ENCODE measurements at regions not wholly inside any gene's neighbourhood (a gene's known extent, or its start where the extent isn't known, plus 50 kb on each side); places are given as distances from the start of the nearest gene placed in this dataset.

DNA sequence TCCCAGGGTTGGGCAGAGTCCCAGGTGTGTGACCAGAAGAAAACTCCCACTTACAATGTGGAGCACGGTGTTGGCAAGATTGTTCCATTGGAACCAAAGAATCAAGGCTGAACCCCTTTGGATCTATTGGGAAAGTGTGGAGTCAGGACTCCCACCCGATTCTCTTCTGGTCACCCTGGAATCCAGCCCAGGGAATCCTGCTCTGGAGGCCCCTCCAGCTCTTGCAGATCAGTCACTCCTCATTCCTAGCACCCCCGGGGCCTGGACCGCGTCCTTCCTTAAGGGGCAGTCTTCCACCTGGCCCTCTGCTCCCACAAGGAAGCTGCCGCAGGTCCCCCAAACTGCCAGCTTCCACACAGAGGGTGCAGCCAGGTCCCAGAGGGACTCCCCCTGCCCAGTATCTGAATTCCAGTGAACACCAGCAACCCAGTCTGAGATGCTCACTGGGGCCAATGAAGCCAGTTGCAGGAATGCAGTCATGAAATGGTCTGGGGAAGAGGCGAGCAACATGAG is 170.1 kb downstream of the GADD45G start:
- WGBS, 2 experiments: 94 to 95% methylated on average over 7 of the region's 7 CpGs
- Histone ChIP-seq H3K9me3 (ENCODE audit: control insufficient read depth, low read length) (no peaks in the 10 kb centered on the region), H3K36me3 (ENCODE audit: control insufficient read depth, insufficient read depth, low read length) (no peaks in the 10 kb centered on the region), H3K27ac (ENCODE audit: insufficient read depth, low read depth, low read length, poor library complexity, severe bottlenecking) (no peak overlapping the region), H3K4me3 (ENCODE audit: insufficient read depth, low read depth, low read length) (no peak overlapping the region), H3K27me3 (ENCODE audit: control insufficient read depth, insufficient read depth, low read length, poor library complexity, severe bottlenecking) (no peaks in the 10 kb centered on the region), H3K4me1 (ENCODE audit: control insufficient read depth, insufficient read depth, low read length) (no peaks in the 10 kb centered on the region)

DNA sequence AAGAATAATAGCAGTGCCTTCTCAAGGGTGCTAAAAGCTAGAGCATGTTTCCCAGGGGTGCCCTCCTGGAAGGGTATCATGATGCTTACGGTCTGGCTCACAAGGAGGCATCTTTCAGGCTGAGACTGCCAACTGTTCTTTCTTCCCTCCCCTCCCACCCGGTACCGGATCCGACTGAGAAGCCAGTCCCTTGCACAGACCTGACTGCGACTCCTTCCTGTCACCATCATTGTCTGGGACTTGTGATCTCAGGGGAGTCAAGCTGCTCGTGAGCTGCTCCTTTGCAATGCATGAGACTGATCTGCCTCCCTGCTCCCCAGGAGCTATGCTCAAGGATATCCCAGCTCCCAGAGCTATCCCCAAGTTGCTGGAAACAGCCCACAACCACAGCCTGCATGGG is 170.8 kb downstream of the GADD45G start:
- 93 to 94% methylated on average over 6 of the region's 6 CpGs for WGBS, 2 experiments
- no peaks in the 10 kb centered on the region for H3K9me3 ChIP-seq (ENCODE audit: control insufficient read depth, low read length)
- H3K4me1 ChIP-seq (ENCODE audit: control insufficient read depth, insufficient read depth, low read length): no peaks in the 10 kb centered on the region
- no peak overlapping the region for H3K27ac ChIP-seq (ENCODE audit: insufficient read depth, low read depth, low read length, poor library complexity, severe bottlenecking)
- no peaks in the 10 kb centered on the region for H3K27me3 ChIP-seq (ENCODE audit: control insufficient read depth, insufficient read depth, low read length, poor library complexity, severe bottlenecking)
- H3K4me3 ChIP-seq (ENCODE audit: insufficient read depth, low read depth, low read length): no peak overlapping the region
- H3K36me3 ChIP-seq (ENCODE audit: control insufficient read depth, insufficient read depth, low read length): no peaks in the 10 kb centered on the region

DNA sequence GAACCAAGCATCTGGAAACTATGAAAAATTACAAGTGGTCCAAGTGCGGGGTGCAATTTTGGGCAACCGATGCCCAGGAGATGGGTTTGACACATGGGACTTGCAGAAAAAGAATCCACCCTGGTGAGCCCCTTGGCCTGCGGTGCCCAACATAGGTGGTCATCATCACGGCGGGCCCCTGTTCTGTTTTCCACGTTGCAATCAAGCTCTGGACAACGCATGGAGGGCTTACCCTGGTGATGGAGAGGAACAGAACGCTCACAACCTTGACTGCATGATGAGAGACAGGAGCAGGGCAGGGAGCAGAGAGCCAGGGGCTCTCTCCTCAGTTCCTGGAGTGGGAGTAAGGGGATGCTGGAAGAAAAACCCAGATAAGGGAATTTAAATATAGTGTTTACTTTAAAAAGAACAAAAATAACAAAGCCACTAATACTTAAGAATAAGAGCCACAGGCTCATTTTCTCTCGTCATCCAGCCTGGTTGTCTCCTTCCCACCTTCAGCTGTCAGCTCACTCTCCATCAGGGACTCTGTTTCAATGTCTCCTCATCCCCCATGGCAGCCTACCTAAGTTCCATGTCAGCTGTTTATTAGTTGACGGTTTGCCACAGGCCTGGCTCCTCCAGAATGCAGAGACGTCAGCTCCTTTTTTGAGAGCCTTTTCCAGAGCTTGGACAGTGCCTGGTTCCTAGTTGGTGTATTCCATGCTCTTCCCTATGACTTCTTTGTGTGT is 172.1 kb downstream of the GADD45G start:
- no peaks in the 10 kb centered on the region for H3K4me1 ChIP-seq (ENCODE audit: control insufficient read depth, insufficient read depth, low read length)
- no peaks in the 10 kb centered on the region for H3K9me3 ChIP-seq (ENCODE audit: control insufficient read depth, low read length)
- no peaks in the 10 kb centered on the region for H3K27me3 ChIP-seq (ENCODE audit: control insufficient read depth, insufficient read depth, low read length, poor library complexity, severe bottlenecking)
- H3K4me3 ChIP-seq (ENCODE audit: insufficient read depth, low read depth, low read length): no peak overlapping the region
- no peaks in the 10 kb centered on the region for H3K36me3 ChIP-seq (ENCODE audit: control insufficient read depth, insufficient read depth, low read length)
- 85 to 86% methylated on average over 11 of the region's 11 CpGs for WGBS, 2 experiments
- H3K27ac ChIP-seq (ENCODE audit: insufficient read depth, low read depth, low read length, poor library complexity, severe bottlenecking): no peak overlapping the region

DNA sequence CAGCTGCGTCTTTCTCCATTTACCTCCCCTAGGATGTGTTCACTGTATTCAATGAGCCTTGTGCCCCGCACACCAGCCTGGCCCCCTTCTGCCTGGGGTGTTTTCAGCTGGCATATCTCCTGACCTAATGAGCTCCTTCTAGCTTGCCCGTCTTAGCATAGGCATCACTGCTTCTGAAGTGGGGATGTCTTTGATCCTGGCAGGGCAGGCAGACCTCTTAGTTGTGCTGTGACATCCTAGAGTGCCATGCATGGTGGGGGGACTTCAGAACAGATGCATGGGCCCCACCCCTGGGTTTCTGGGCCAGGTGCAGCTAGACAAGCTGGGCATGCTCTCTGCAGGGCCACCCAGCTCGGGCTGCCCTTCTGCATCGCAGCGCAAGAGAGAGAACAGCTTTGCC is 172.7 kb downstream of the GADD45G start:
- Histone ChIP-seq H3K36me3 (ENCODE audit: control insufficient read depth, insufficient read depth, low read length) (no peaks in the 10 kb centered on the region), H3K4me3 (ENCODE audit: insufficient read depth, low read depth, low read length) (no peak overlapping the region), H3K27ac (ENCODE audit: insufficient read depth, low read depth, low read length, poor library complexity, severe bottlenecking) (no peak overlapping the region), H3K27me3 (ENCODE audit: control insufficient read depth, insufficient read depth, low read length, poor library complexity, severe bottlenecking) (no peaks in the 10 kb centered on the region), H3K9me3 (ENCODE audit: control insufficient read depth, low read length) (no peaks in the 10 kb centered on the region), H3K4me1 (ENCODE audit: control insufficient read depth, insufficient read depth, low read length) (no peaks in the 10 kb centered on the region)
- WGBS, 2 experiments: 80 to 82% methylated on average over 6 of the region's 6 CpGs

DNA sequence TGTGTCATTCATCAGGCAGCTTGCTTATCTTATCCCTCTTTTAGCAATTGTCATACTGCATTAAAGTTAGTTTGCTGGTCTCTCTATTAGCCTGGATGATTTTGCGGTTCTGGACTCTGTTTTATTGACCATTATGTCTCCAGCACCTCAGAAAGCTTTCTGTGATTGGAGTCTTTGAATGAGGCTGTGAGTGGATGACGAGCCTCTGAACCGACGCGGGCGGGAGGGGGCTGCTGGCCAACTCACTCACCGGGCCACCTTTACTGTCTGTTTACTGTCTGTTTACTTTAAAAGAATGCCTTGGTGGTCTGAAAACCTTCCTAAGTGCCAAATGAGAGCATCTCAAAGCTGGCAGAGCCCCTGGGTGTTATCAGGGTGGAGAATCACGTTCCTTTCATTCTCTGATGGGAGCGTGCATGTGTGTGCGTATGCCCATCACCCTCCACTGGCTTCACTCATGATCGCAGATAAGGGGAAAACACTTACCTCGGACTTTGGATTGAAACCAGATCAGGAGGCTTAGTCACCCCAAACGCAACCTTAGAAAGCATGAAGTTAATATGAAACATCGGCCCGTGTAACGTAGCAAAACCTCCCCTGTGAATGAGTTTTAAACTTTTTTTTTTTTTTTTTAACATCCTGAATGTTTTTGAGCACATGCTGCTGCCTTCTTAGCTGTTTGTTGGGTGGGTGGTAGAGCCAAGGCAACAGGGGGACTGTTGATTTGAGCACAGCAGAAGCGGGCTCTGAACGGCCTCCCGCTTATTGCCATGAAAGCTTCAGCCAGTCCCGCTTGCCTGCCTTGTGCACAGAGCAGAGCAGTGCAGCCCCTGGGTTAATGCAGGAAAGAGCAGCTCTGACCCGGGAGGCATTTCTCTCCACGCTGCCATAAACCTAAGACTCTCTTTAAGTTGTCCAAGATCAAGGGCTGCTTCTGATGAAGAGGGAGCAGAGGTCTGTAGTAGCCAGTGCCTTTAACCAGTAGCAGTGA is 173.6 kb downstream of the GADD45G start:
- 89 to 93% methylated on average over 22 of the region's 22 CpGs for WGBS, 2 experiments
- Histone ChIP-seq H3K27me3 (ENCODE audit: control insufficient read depth, insufficient read depth, low read length, poor library complexity, severe bottlenecking) (no peaks in the 10 kb centered on the region), H3K4me3 (ENCODE audit: insufficient read depth, low read depth, low read length) (no peak overlapping the region), H3K9me3 (ENCODE audit: control insufficient read depth, low read length) (no peaks in the 10 kb centered on the region), H3K27ac (ENCODE audit: insufficient read depth, low read depth, low read length, poor library complexity, severe bottlenecking) (no peak overlapping the region), H3K36me3 (ENCODE audit: control insufficient read depth, insufficient read depth, low read length) (no peaks in the 10 kb centered on the region), H3K4me1 (ENCODE audit: control insufficient read depth, insufficient read depth, low read length) (no peaks in the 10 kb centered on the region)

DNA sequence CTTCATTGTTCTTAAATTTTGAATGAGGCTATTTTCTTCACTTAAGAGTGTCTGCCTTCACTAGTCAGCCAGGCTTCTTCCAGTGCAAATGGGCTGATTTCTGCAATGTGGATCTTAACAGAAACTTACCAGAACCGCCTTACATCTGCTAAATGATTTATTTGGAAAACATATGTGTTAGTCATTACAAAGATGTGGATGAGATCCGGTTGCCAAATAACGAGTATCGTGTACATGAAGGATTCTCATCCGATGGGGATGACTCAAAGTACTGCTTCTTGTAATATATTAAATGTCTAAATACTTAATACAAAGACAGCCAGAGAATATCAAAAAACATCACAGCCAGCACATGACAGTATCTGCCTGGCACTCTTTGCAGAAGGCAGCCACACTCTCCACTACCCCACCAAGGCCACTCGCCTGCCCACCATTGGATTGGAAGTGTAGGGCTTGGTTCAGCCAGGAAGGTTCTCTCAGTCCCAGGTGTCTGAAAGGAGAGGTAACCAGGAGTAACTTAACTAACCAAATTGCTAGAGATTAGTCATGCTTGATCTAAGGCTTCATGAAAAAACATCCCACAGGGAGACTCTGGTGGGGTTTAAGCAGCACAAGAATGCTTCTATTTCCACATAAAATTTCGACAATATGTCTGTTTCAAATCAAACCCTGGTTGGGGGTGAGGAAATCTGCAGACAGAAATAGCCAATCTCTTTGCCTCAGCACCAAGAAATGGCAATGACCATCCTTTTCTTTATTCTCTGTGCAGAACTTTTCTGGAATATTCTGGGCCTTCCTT is 174.8 kb downstream of the GADD45G start:
- Histone ChIP-seq H3K36me3 (ENCODE audit: control insufficient read depth, insufficient read depth, low read length) (no peaks in the 10 kb centered on the region), H3K27me3 (ENCODE audit: control insufficient read depth, insufficient read depth, low read length, poor library complexity, severe bottlenecking) (no peaks in the 10 kb centered on the region), H3K4me3 (ENCODE audit: insufficient read depth, low read depth, low read length) (no peak overlapping the region), H3K9me3 (ENCODE audit: control insufficient read depth, low read length) (no peaks in the 10 kb centered on the region), H3K27ac (ENCODE audit: insufficient read depth, low read depth, low read length, poor library complexity, severe bottlenecking) (no peak overlapping the region), H3K4me1 (ENCODE audit: control insufficient read depth, insufficient read depth, low read length) (no peaks in the 10 kb centered on the region)
- 97% methylated on average over 6 to 7 of the region's 7 CpGs for WGBS, 2 experiments

DNA sequence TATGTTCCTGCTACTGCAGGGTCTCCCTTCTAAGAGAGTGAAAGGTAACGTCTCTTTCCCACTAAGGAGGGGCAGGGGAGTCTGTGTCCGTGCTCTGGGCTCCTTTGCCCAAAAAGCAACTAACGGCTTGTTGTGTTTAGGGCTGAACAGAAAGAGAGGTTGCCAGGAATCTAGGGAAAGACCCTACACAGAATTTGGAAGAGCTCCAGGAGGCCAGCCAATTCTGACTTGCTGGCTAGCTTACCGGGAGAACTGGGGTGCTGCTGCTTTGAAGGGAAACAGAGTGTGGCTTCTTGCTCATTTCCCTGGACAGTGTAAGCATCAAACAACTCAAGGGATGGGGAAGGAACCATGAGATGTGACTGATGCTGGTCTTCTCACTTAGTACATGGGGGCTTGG is 176.1 kb downstream of the GADD45G start:
- Histone ChIP-seq H3K4me1 (ENCODE audit: control insufficient read depth, insufficient read depth, low read length) (no peaks in the 10 kb centered on the region), H3K27me3 (ENCODE audit: control insufficient read depth, insufficient read depth, low read length, poor library complexity, severe bottlenecking) (no peaks in the 10 kb centered on the region), H3K27ac (ENCODE audit: insufficient read depth, low read depth, low read length, poor library complexity, severe bottlenecking) (no peak overlapping the region), H3K36me3 (ENCODE audit: control insufficient read depth, insufficient read depth, low read length) (no peaks in the 10 kb centered on the region), H3K9me3 (ENCODE audit: control insufficient read depth, low read length) (no peaks in the 10 kb centered on the region), H3K4me3 (ENCODE audit: insufficient read depth, low read depth, low read length) (no peak overlapping the region)
- WGBS, 2 experiments: 92 to 94% methylated on average over 4 of the region's 4 CpGs

DNA sequence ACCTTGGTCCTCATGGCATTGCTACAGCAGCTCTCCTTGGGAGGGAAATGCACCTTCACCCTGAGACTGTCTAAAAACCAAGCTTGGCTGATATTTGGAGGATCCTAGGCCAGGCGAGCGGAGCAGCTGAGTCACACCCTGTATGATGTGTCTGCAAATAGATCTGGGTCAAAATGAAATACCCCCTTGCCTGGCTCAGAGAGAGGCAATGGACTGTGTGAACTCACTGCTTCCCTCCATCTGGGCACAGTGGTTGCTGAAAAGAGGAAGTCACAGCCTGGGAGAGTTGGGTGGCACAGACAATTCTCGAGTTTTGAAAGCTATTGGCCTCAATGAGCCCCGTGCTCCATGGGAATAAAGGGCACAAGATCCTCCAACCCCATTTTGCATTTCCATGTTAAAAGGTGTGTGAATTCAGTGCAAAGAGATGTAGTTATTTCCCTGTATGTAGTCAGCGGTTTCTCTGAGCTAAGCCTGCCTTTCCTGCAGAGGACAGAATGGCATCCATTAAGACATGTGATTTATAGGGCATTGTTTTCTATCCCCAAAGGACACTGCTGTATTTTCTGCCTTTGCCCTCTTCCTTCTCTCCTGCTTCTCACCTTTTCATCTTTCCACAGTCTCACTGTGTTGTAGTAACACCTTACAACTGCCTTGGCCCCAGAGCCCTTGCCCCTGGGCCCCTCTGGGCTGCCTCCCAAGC is 177.2 kb downstream of the GADD45G start:
- H3K27me3 ChIP-seq (ENCODE audit: control insufficient read depth, insufficient read depth, low read length, poor library complexity, severe bottlenecking): no peaks in the 10 kb centered on the region
- 91 to 95% methylated on average over 5 of the region's 5 CpGs for whole genome bisulfite sequencing, 2 experiments

DNA sequence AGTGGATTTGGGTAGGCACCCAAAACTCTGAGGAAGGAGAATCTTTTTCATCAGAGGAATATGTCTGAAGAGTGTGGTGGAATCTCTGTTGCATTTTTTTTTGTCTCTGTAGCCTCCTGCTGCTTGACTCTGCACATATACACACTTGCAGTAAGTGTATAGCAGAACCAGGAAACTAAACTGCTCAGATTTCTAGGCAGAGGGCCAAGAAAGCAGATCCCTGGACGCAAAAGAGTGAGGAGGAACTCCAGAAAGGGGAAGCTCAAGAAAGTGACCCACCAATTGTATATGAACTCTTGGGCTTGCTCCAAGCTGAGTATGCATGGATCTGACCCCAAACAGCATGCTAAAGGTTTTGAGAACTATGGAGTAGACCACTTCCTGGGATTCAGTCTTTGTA is 181.8 kb downstream of the GADD45G start:
- Histone ChIP-seq H3K27ac (ENCODE audit: insufficient read depth, low read depth, low read length, poor library complexity, severe bottlenecking) (no peak overlapping the region), H3K36me3 (ENCODE audit: control insufficient read depth, insufficient read depth, low read length) (no peaks in the 10 kb centered on the region)
- WGBS, 2 experiments: 83 to 89% methylated on average over 1 of the region's 1 CpG

More for the DNA sequence above, 177.2 kb downstream of the GADD45G start:
- Histone ChIP-seq H3K4me1 (ENCODE audit: control insufficient read depth, insufficient read depth, low read length) (no peaks in the 10 kb centered on the region), H3K9me3 (ENCODE audit: control insufficient read depth, low read length) (no peaks in the 10 kb centered on the region), H3K4me3 (ENCODE audit: insufficient read depth, low read depth, low read length) (no peak overlapping the region), H3K36me3 (ENCODE audit: control insufficient read depth, insufficient read depth, low read length) (no peaks in the 10 kb centered on the region), H3K27ac (ENCODE audit: insufficient read depth, low read depth, low read length, poor library complexity, severe bottlenecking) (no peak overlapping the region)

More for the DNA sequence above, 181.8 kb downstream of the GADD45G start:
- Histone ChIP-seq H3K27me3 (ENCODE audit: control insufficient read depth, insufficient read depth, low read length, poor library complexity, severe bottlenecking) (no peaks in the 10 kb centered on the region), H3K9me3 (ENCODE audit: control insufficient read depth, low read length) (no peaks in the 10 kb centered on the region), H3K4me3 (ENCODE audit: insufficient read depth, low read depth, low read length) (no peak overlapping the region), H3K4me1 (ENCODE audit: control insufficient read depth, insufficient read depth, low read length) (no peaks in the 10 kb centered on the region)
